SKM-1 (cell line): ENCODE measurements at regions not wholly inside any gene's neighbourhood (a gene's known extent, or its start where the extent isn't known, plus 50 kb on each side); places are given as distances from the start of the nearest gene placed in this dataset.

Source experiments
- DNase-seq: peaks from one replicate; lab custom pipeline; 2025; ENCODE audit not compliant: unreplicated experiment; lab: John Stamatoyannopoulos, UW

- no peak for DNase-seq
Observed at GRCh38 chr2:107607473-107607872, 219.2 kb upstream of the RGPD4 start.

- no peak for DNase-seq
Observed at GRCh38 chr2:107615039-107615438, 211.7 kb upstream of the RGPD4 start.

GRCh38 chr2:107618769-107619168 lies 207.9 kb upstream of the RGPD4 start:
- DNase-seq = no peak

DNA sequence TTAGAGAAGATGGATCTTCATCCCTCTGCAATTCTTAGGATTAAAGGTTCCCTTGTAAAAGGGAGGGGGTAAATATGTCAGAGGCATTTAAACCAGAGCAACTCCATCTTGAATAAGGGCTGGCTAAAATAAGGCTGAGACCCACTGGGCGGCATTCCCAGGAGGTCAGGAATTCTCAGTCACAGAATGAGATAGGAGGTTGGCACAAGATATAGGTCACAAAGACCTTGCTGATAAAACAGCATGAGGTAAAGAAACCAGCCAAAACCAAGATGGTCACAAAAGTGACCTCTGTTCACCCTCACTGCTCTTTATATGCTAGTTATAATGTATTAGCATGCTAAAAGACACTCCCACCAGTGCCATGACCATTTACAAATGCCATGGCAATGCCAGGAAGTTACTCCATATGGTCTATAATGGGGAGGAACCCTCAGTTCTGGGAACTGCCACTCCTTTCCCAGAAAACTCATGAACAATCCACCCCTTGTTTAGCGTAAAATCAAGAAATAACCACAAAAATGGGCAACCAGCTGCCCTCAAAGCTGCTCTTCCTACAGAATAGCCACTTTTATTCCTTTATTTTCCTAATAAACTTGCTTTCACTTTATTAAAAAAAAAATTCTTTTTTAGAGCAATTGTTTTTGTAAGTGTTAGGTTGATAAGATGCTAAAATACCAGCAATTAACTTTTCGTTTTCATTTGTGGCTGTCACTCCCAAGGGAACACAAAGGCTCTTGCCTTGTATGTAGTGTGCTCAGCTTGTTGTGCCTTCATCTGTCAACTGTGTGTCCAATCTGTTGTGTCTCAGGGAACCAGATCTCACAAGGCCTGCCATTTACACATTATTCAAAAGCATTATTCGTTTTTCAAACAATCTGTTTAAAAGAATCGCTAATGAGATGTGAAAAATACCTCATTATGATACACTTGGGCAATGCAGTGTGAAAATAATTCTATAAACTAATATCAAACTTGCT lies 205.2 kb upstream of the RGPD4 start:
- DNase-seq = no peak

DNA sequence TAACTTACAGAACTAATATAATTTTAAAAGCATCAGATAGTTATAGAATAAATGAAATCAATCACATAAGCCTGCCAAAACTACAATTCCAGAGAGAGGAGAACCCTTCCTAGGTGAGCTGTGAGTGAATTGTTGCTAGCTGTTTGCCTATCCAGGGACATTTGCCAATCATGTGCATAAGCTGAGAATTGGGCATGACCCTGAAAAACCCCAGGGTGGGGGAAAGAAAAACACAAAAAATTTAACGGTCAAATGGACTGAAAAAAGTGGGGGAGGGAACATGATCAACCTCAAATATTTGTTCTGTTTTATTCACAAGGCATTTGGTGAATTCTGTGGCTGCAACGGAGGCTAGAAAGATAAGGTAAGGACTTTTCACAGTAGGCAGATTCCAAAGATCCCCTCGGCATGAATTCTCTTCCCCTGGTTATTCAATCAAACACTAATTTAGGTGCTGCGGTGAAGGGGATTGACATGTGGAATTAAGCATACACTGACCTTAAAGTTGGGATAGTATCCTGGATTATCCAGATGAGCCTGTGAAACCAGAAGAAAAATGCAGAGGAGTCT lies 203.9 kb upstream of the RGPD4 start:
- DNase-seq = no peak

GRCh38 chr2:107625982-107626381 lies 200.7 kb upstream of the RGPD4 start:
- DNase-seq = no peak

DNA sequence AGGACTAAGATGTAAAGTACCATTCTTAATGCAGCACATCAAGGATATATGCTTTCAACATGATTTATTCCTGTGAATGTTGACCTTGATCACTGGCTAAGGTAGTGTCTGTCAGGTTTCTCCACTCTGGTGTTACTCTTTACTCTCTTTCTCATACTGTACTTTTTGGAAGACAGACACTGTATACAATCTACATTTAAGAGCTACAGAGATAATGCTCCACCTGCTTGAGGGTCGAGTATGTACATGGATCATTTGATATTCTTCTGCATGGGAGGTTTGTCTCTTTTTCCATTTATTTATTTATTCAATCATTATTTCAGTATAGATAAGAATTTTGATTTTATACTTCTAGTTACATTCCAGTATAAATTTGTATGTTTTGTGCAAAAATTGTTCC lies 199.5 kb upstream of the RGPD4 start:
- DNase-seq = no peak

- no peak for DNase-seq
Observed at GRCh38 chr2:107627926-107628325, 198.8 kb upstream of the RGPD4 start.

DNA sequence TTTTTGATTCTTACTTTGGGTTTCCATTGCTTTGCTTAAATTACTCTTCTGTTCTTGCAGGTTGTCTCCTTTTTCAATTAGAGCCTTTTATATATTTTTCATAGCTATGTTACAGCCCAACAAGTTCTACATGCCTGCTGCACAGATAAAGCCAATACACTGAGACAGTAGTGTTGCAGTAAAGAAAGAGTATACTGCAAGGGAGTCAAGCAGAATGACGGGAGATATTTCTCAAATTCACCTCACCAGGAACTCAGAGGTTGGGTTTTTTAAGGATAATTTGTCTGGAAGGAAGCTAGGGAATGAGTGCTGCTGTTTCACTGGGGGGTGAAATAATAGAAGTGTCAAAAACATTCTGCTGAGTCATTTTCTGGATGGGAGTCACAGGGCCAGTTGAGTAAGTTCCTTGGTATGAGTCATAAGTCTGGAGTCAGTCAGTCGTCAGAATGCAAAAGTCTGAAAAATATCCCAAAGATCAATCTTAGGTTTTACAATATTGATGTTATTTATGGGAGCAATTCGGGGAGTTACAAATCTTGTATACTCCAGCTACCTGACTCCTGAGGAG lies 193.0 kb upstream of the RGPD4 start:
- peak; percentile 9 for DNase-seq

DNA sequence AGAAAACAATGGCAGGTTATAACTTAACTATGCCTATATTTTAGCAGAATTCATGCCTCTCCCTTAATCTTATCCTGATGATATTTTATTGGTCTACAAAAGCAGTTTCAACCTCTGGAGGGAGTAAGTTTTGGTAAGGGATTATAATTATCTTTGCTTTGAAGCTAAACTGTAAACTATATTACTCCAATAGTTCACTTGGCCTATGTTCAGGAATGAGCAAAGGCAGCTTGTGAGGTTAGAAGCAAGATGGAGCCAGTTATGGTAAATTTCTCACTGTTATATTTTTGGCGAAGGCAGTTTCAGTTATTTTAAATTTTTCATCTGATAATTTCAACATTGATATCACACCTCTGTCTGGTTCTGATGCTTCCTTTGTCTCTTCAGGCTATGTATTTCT lies 192.5 kb upstream of the RGPD4 start:
- DNase-seq = no peak

DNA sequence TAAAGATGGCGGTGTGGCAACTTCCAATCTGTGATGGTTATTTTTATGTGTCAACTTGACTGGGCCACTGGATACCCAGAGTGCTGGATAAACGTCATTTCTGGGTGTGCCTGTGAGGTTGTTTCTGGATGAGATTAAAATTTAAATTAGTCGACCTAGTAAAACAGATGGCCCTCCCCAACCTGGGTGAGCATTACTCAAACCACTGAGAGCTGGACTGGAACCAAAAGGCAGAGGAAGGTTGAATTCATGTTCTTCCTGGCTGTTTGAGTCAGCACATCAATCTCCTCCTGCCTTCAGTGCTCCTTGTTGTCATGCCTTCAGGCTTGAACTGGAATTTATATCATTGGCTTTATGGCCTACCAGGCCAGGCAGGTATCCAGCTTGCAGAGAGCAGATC lies 190.8 kb upstream of the RGPD4 start:
- DNase-seq = no peak

- no peak for DNase-seq
Observed at GRCh38 chr2:107645586-107645985, 181.1 kb upstream of the RGPD4 start.

DNA sequence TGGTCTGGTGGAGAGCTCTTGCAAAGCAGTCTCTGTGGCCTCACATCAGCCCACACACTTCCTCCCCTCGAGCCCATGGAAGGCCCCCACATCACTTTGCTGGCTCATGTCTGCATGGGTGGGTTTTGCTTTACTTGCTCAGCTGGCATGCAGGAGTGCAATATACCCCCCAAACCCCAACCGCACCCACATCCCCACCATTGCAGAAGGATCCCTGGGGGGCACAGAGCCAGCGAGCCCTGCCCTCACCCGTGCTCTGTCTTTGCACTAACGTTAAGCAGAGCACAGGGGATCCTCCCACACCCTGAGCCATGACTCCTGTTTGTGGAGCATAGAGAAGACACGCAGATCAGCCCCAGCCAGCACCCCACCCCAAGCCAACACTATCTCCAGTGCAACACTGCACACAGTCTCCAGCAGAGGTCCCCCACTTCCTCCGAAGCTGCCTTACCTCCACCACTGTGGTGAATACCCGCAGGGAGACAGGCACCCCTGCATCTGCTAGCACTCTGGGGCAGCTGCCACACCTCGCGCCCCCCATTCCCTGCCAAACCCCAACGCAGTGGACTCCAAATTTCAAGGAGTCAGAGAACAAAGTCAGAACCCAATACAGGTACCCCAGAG lies 177.8 kb upstream of the RGPD4 start:
- no peak for DNase-seq

DNA sequence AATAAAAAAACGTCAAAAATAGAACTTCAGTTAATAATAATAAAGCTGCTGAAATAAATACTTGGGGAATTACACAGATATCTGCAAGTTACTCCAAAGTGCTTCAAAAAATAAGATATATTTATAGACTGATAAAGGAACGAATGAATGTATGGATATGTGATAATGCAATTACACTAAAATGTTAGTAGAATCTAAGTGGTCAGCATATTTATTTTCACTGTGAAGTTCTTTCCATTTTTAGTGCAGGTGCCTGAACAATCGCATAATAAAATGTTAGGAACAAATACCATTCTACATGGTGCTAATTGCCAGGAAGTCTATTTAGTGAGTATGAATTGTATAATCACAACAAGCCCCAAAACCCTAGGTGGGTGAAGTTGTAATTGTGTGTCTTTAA lies 169.6 kb upstream of the RGPD4 start:
- no peak for DNase-seq

- no peak for DNase-seq
Observed at GRCh38 chr2:107663632-107664031, 163.1 kb upstream of the RGPD4 start.

- DNase-seq = no peak
Observed at GRCh38 chr2:107669335-107669734, 157.4 kb upstream of the RGPD4 start.

GRCh38 chr2:107681936-107682335 lies 144.8 kb upstream of the RGPD4 start:
- no peak for DNase-seq

GRCh38 chr2:107684421-107684820 lies 142.3 kb upstream of the RGPD4 start:
- no peak for DNase-seq

DNA sequence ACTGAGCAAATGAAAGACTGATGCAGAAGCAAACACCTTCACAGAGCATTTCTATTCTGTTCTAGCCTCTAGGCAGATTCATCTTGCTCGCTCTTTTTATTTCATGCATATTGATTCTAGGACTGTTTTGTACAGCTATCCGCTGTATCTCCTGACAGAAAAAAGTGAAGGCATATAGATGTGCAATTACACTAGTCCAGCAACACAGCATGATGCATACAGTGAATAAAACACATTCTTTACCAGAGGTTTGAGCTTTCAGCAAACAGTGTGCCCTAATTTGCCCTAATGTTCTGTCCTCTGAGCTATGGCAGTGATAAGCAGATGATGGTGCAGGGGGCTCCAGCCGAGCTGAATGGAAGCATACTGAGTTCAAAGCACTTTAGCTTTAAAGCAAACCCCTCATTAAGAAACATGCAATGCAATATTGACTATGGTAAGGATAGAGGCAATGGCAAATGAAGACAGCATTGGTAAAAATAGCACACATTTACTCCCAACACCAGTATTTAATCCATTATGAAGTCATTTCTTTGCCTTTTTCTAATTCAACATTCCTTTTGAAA lies 141.2 kb upstream of the RGPD4 start:
- no peak for DNase-seq

DNA sequence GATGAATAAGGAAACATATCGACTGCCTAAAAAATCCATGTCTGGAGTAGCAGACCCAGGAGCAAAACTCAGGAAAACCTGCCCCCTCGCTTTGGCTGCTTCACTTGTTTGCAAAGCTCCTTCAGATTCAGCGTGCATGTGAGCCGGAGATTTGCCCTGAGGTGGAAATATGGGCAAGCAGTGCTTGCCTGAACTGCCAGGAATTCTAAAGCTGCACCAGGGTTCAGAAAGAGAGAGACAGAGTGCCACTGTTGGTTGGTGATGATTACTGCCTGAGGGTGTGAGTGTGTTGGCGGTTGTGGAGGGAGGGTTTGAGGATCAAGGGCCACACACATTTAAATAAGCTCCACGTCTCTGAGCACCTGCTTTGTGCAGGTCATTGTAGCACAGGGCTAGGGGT lies 139.6 kb upstream of the RGPD4 start:
- no peak for DNase-seq

- no peak for DNase-seq
Observed at GRCh38 chr2:107688135-107688534, 138.6 kb upstream of the RGPD4 start.
